Ovary (tissue), 3 donors: ENCODE measurements at regions not wholly inside any gene's neighbourhood (a gene's known extent, or its start where the extent isn't known, plus 50 kb on each side); places are given as distances from the start of the nearest gene placed in this dataset.

Experiments used
- POLR2A ChIP-seq: fragments of 450-650 bp; IDR thresholded peaks from one replicate; pipeline ENCODE4 v1.6.1; 2017; ENCODE audit warnings: antibody characterized with exemption, mild to moderate bottlenecking, moderate library complexity
- TF ChIP-seq, protein P1 (sequence below), 3 donors: fragments of 450-650 bp in 2 of 3; fragments of 200-600 bp in 1 of 3; IDR thresholded peaks; one replicate each; pipeline versions ENCODE4 v1.5.1 to v1.8.0; 2016 to 2022; ENCODE audit warnings: antibody characterized with exemption in 3 of 3, mild to moderate bottlenecking in 1 of 3
- donor health status: DM: no; HTN: no; CAD: no.

DNA sequence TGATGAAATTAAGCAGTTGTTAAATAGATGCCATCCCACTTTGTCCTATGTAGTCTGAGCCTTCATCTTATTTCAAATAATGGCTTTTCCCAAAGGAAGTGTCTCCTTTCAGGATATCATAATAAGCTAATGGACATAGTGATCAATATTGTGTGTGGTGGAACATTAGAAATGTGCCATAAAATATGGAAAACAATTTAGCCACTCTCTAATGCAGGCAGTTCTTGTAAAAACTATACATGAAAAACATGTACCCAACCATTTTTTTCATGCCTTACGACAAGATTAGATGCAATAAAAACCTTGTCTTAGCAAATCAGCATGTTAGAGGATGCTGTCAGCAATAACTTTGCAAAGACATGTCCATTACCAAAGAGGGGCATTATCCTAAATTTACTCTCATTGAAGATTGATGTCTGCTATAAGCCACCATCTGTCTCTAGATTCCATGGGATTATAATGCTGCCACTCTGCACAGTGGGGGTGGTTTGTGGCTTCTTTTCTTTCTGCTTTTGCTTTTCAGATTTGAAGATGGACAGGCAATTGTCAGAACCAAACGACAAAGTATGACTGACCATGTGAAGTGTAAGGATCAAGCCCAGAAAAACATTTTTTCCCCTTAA lies 724.0 kb upstream of the ZNF608 start:
- TF ChIP-seq, protein P1, sequence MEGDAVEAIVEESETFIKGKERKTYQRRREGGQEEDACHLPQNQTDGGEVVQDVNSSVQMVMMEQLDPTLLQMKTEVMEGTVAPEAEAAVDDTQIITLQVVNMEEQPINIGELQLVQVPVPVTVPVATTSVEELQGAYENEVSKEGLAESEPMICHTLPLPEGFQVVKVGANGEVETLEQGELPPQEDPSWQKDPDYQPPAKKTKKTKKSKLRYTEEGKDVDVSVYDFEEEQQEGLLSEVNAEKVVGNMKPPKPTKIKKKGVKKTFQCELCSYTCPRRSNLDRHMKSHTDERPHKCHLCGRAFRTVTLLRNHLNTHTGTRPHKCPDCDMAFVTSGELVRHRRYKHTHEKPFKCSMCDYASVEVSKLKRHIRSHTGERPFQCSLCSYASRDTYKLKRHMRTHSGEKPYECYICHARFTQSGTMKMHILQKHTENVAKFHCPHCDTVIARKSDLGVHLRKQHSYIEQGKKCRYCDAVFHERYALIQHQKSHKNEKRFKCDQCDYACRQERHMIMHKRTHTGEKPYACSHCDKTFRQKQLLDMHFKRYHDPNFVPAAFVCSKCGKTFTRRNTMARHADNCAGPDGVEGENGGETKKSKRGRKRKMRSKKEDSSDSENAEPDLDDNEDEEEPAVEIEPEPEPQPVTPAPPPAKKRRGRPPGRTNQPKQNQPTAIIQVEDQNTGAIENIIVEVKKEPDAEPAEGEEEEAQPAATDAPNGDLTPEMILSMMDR (IDR thresholded peaks at IDR 0.05) = no peak
- TF ChIP-seq POLR2A = no peak
